Neuronal stem cell (in vitro differentiated cells): ENCODE measurements at regions not wholly inside any gene's neighbourhood (a gene's known extent, or its start where the extent isn't known, plus 50 kb on each side); places are given as distances from the start of the nearest gene placed in this dataset.

Experiments
- DNase-seq: peaks from one replicate; pipeline ENCODE4 v3.0.0-alpha.2; 2013; ENCODE audit warnings: low spot score
- H2AFZ ChIP-seq: one replicate; pipeline ENCODE4 v1.6.1; 2013; ENCODE audit warnings: mild to moderate bottlenecking, low read length, inconsistent platforms
- H2AK5ac ChIP-seq: 2 replicates; pipeline ENCODE4 v1.6.1; 2013; ENCODE audit warnings: low read depth, mild to moderate bottlenecking, inconsistent platforms, low read length, moderate library complexity, mixed read lengths
- H2BK120ac ChIP-seq: 2 replicates; pipeline ENCODE4 v1.6.1; 2013; ENCODE audit warnings: low read depth, mild to moderate bottlenecking, inconsistent platforms, low read length, moderate library complexity, mixed read lengths
- H2BK12ac ChIP-seq: one replicate; pipeline ENCODE4 v1.6.1; 2013; ENCODE audit warnings: low read length, inconsistent platforms
- H2BK15ac ChIP-seq: 2 replicates; pipeline ENCODE4 v1.6.1; 2013; ENCODE audit warnings: mild to moderate bottlenecking, low read length, inconsistent platforms, mixed read lengths
- H2BK5ac ChIP-seq: one replicate; pipeline ENCODE4 v1.6.1; 2013; ENCODE audit warnings: inconsistent platforms, mild to moderate bottlenecking, low read length, moderate library complexity
- H3K14ac ChIP-seq: one replicate; pipeline ENCODE4 v1.6.1; 2013; ENCODE audit warnings: low read length, inconsistent platforms
- H3K18ac ChIP-seq: 2 replicates; pipeline ENCODE4 v1.6.1; 2013; ENCODE audit warnings: low read length, inconsistent platforms
- H3K23ac ChIP-seq: 2 replicates; pipeline ENCODE4 v1.6.1; 2013; ENCODE audit warnings: low read depth, mild to moderate bottlenecking, mixed read lengths, low read length, inconsistent platforms; ENCODE audit not compliant: poor library complexity
- H3K27ac ChIP-seq: replicated peaks from 3 replicates; pipeline ENCODE4 v1.5.1; 2013; ENCODE audit warnings: low read length, inconsistent platforms
- H3K27me3 ChIP-seq, 3 experiments: 2 replicates each; pipeline ENCODE4 v1.6.1; 2013; ENCODE audit warnings: low read length in 3 of 3, mild to moderate bottlenecking in 2 of 3, inconsistent platforms in 1 of 3, low read depth in 1 of 3, mixed read lengths in 1 of 3, moderate library complexity in 1 of 3; ENCODE audit not compliant: control insufficient read depth in 3 of 3, insufficient read depth in 3 of 3
- H3K36me3 ChIP-seq, 2 donors: replicated peaks in 1 of 2; 2 replicates each; pipeline ENCODE4 v1.6.1; 2013; ENCODE audit warnings: low read length in 2 of 2; ENCODE audit not compliant: control insufficient read depth in 2 of 2, insufficient read depth in 2 of 2
- H3K4ac ChIP-seq: 2 replicates; pipeline ENCODE4 v1.6.1; 2013; ENCODE audit warnings: inconsistent platforms, mild to moderate bottlenecking, low read length, moderate library complexity
- H3K4me1 ChIP-seq, 2 donors: 1 replicate in 1 of 2; 2 replicates in 1 of 2; pipeline ENCODE4 v1.6.1; 2013; ENCODE audit warnings: low read length in 2 of 2, low read depth in 1 of 2; ENCODE audit not compliant: control insufficient read depth in 2 of 2, insufficient read depth in 1 of 2
- H3K4me2 ChIP-seq: one replicate; pipeline ENCODE4 v1.6.1; 2013; ENCODE audit warnings: mild to moderate bottlenecking, low read length, inconsistent platforms; ENCODE audit not compliant: insufficient read depth, poor library complexity, severe bottlenecking
- H3K4me3 ChIP-seq, 2 donors: 2 replicates each; pipeline ENCODE4 v1.5.1; 2013; ENCODE audit warnings: low read length in 2 of 2, mild to moderate bottlenecking in 2 of 2, inconsistent platforms in 1 of 2, moderate library complexity in 1 of 2
- H3K79me1 ChIP-seq: one replicate; pipeline ENCODE4 v1.6.1; 2013; ENCODE audit warnings: low read depth, mild to moderate bottlenecking, inconsistent platforms, low read length, moderate library complexity
- H3K9ac ChIP-seq: one replicate; pipeline ENCODE4 v1.6.1; 2013; ENCODE audit warnings: mild to moderate bottlenecking, low read depth, low read length, inconsistent platforms; ENCODE audit not compliant: poor library complexity
- H3K9me3 ChIP-seq, 2 donors: replicated peaks in 1 of 2; 2 replicates each; pipeline versions ENCODE3 to v1.6.1; 2013; ENCODE audit warnings: low read length in 2 of 2, mild to moderate bottlenecking in 2 of 2, inconsistent platforms in 1 of 2, low read depth in 1 of 2, mixed read lengths in 1 of 2, moderate library complexity in 1 of 2; ENCODE audit not compliant: control insufficient read depth in 2 of 2, insufficient read depth in 1 of 2
- H4K8ac ChIP-seq: one replicate; pipeline ENCODE4 v1.6.1; 2013; ENCODE audit warnings: low read depth, mild to moderate bottlenecking, inconsistent platforms, low read length, moderate library complexity
- H4K91ac ChIP-seq: one replicate; pipeline ENCODE4 v1.6.1; 2013; ENCODE audit warnings: low read length, low read depth, mild to moderate bottlenecking, inconsistent platforms; ENCODE audit not compliant: poor library complexity
- WGBS, 2 donors: extraction: QIAGEN DNeasy Blood & Tissue Kit; methylation state at CpG; one replicate each; pipeline ENCODE4 v1.1.7; 2013; ENCODE audit warnings: missing lambda C conversion rate in 2 of 2, mixed read lengths in 1 of 2; ENCODE audit not compliant: insufficient read length in 2 of 2, insufficient replicate concordance in 1 of 2; ENCODE audit errors: extremely low coverage in 2 of 2; 5-methylcytosine and 5-hydroxymethylcytosine counted together

GRCh38 chr9:115169003-115169402, 51.0 kb upstream of the TNC start:
- no peak overlapping the region for H3K27ac ChIP-seq
- WGBS, 2 donors = no CpG with 5 or more reads among the region's 3 CpGs
- H4K8ac ChIP-seq = no peak overlapping the region
- H2BK12ac ChIP-seq = no peak overlapping the region
- H3K36me3 ChIP-seq = no peaks in the 10 kb centered on the region
- no peak overlapping the region for H3K18ac ChIP-seq
- H3K14ac ChIP-seq = no peak overlapping the region
- H2AK5ac ChIP-seq = no peak overlapping the region
- H3K4me3 ChIP-seq = no peak overlapping the region
- H2AFZ ChIP-seq = no peak overlapping the region
- no peak overlapping the region for H3K23ac ChIP-seq
- H3K9me3 ChIP-seq = no peaks in the 10 kb centered on the region
- H4K91ac ChIP-seq = no peak overlapping the region
- H2BK120ac ChIP-seq = no peak overlapping the region
- DNase-seq = no peak
- H3K9ac ChIP-seq = no peak overlapping the region
- no peak overlapping the region for H2BK5ac ChIP-seq
- H3K4me1 ChIP-seq = peaks cover 0 to 3% of the 10 kb centered on the region in 2 donors
- H3K27me3 ChIP-seq = no peaks in the 10 kb centered on the region
- no peaks in the 10 kb centered on the region for H3K79me1 ChIP-seq
- no peak overlapping the region for H3K4ac ChIP-seq
- no peak overlapping the region for H2BK15ac ChIP-seq
- no peak overlapping the region for H3K4me2 ChIP-seq

GRCh38 chr9:115170358-115171073, 52.6 kb upstream of the TNC start:
- no peak overlapping the region for H3K18ac ChIP-seq
- DNase-seq = no peak

GRCh38 chr9:115171921-115172388, 54.0 kb upstream of the TNC start:
- Histone ChIP-seq H3K79me1 (no peaks in the 10 kb centered on the region), H3K36me3 (no peaks in the 10 kb centered on the region), H3K4me3 (no peak overlapping the region), H3K14ac (no peak overlapping the region), H3K4me1 (peaks cover 0 to 1% of the 10 kb centered on the region in 2 donors), H2AK5ac (no peak overlapping the region), H2BK5ac (no peak overlapping the region), H4K8ac (no peak overlapping the region), H2BK15ac (no peak overlapping the region), H3K27me3 (no peaks in the 10 kb centered on the region), H2BK120ac (no peak overlapping the region), H3K23ac (no peak overlapping the region), H3K4ac (no peak overlapping the region), H3K18ac (no peak overlapping the region), H3K9me3 (no peaks in the 10 kb centered on the region), H4K91ac (no peak overlapping the region), H2AFZ (no peak overlapping the region), H2BK12ac (no peak overlapping the region), H3K4me2 (no peak overlapping the region), H3K27ac (no peak overlapping the region), H3K9ac (no peak overlapping the region)
- no CpG with 5 or more reads among the region's 3 CpGs for WGBS, 2 donors
- no peak for DNase-seq

More at GRCh38 chr9:115170358-115171073, 52.6 kb upstream of the TNC start:
- no peaks in the 10 kb centered on the region for H3K9me3 ChIP-seq
- no peak overlapping the region for H3K4ac ChIP-seq
- no peak overlapping the region for H2AFZ ChIP-seq
- H2BK15ac ChIP-seq = no peak overlapping the region
- no peak overlapping the region for H4K8ac ChIP-seq
- no peak overlapping the region for H3K4me3 ChIP-seq
- H2BK12ac ChIP-seq = no peak overlapping the region
- H3K4me2 ChIP-seq = no peak overlapping the region
- no peaks in the 10 kb centered on the region for H3K36me3 ChIP-seq
- H3K23ac ChIP-seq = no peak overlapping the region
- no peak overlapping the region for H2AK5ac ChIP-seq
- no peak overlapping the region for H4K91ac ChIP-seq
- no peak overlapping the region for H2BK5ac ChIP-seq
- H3K27me3 ChIP-seq = no peaks in the 10 kb centered on the region
- no peak overlapping the region for H3K9ac ChIP-seq
- no peak overlapping the region for H3K27ac ChIP-seq
- peaks cover 0 to 1% of the 10 kb centered on the region in 2 donors for H3K4me1 ChIP-seq
- no CpG with 5 or more reads among the region's 5 CpGs for WGBS, 2 donors
- H3K79me1 ChIP-seq = no peaks in the 10 kb centered on the region
- no peak overlapping the region for H3K14ac ChIP-seq
- H2BK120ac ChIP-seq = no peak overlapping the region

- Histone ChIP-seq H3K9me3 (no peaks in the 10 kb centered on the region), H3K79me1 (no peaks in the 10 kb centered on the region), H3K27me3 (no peaks in the 10 kb centered on the region), H3K14ac (no peak overlapping the region), H4K8ac (no peak overlapping the region), H3K27ac (no peak overlapping the region), H3K18ac (no peak overlapping the region), H2BK5ac (no peak overlapping the region), H3K36me3 (no peaks in the 10 kb centered on the region), H2AFZ (peak overlapping the region; percentile 70), H3K9ac (no peak overlapping the region), H2AK5ac (no peak overlapping the region), H2BK120ac (no peak overlapping the region), H3K23ac (no peak overlapping the region), H3K4me1 (peaks cover 0 to 3% of the 10 kb centered on the region in 2 donors), H2BK15ac (no peak overlapping the region), H4K91ac (no peak overlapping the region), H3K4ac (no peak overlapping the region), H3K4me2 (no peak overlapping the region), H3K4me3 (no peak overlapping the region), H2BK12ac (no peak overlapping the region)
- no CpG with 5 or more reads among the region's 1 CpG for WGBS, 2 donors
- DNase-seq = no peak
These were observed 64.3 kb upstream of the TNC start for GRCh38 chr9:115182264-115182663.
